Activated CD4-positive, alpha-beta memory T cell treated with anti-CD3 and anti-CD28 coated beads for 36 hours (primary cell): ENCODE measurements at regions not wholly inside any gene's neighbourhood (a gene's known extent, or its start where the extent isn't known, plus 50 kb on each side); places are given as distances from the start of the nearest gene placed in this dataset.

Source experiments
- CTCF ChIA-PET: fragments of 350-600 bp; sonication (Branson Sonifier 250); formaldehyde crosslinking; loops from one replicate; lab custom pipeline; 2021; ENCODE audit warnings: antibody characterized with exemption, inconsistent platforms; lab: Charles Lee
- POLR2A ChIA-PET: fragments of 350-600 bp; sonication (Branson Sonifier 250); formaldehyde crosslinking; loops from one replicate; lab custom pipeline; 2021; ENCODE audit warnings: antibody characterized with exemption; lab: Charles Lee
- DNase-seq: peaks from one replicate; pipeline ENCODE4 v3.0.0-alpha.2; 2020
- H3K27ac Mint-ChIP-seq: one replicate; pipeline ENCODE4 v1.8.0; 2021; ENCODE audit warnings: mixed read lengths
- H3K27me3 Mint-ChIP-seq: one replicate; pipeline ENCODE4 v1.8.0; 2021; ENCODE audit warnings: mixed read lengths
- H3K36me3 Mint-ChIP-seq: one replicate; pipeline ENCODE4 v1.8.0; 2021; ENCODE audit warnings: mixed read lengths
- H3K4me1 Mint-ChIP-seq: one replicate; pipeline ENCODE4 v1.8.0; 2021; ENCODE audit warnings: low read depth, mixed read lengths
- H3K4me3 Mint-ChIP-seq: one replicate; pipeline ENCODE4 v1.8.0; 2021; ENCODE audit warnings: mild to moderate bottlenecking, mixed read lengths
- H3K9me3 Mint-ChIP-seq: one replicate; pipeline ENCODE4 v1.8.0; 2021; ENCODE audit warnings: mixed read lengths
- intact Hi-C: fragments of 100-400 bp; cut with micrococcal nuclease; formaldehyde crosslinking; loops from one replicate; pipeline ENCODE4 v1.15.1; 2023

GRCh38 chr13:106241974-106242953 is 293.2 kb downstream of the EFNB2 start:
- intact Hi-C loops: no loop called here
- ChIA-PET POLR2A (no interaction called here), CTCF (no interaction called here)

GRCh38 chr13:106238690-106239089 is 296.8 kb downstream of the EFNB2 start:
- Mint-ChIP-seq H3K4me3 (no peak overlapping the region), H3K27ac (no peak overlapping the region), H3K9me3 (no peaks in the 10 kb centered on the region), H3K36me3 (no peaks in the 10 kb centered on the region), H3K4me1 (no peaks in the 10 kb centered on the region), H3K27me3 (no peaks in the 10 kb centered on the region)
- CTCF ChIA-PET: no interaction called here
- no peak for DNase-seq
- POLR2A ChIA-PET: no interaction called here
- intact Hi-C loops: no loop called here

More at GRCh38 chr13:106241974-106242953, 293.2 kb downstream of the EFNB2 start:
- no peak for DNase-seq
- Mint-ChIP-seq H3K9me3 (no peaks in the 10 kb centered on the region), H3K4me1 (no peaks in the 10 kb centered on the region), H3K27ac (no peak overlapping the region), H3K4me3 (no peak overlapping the region), H3K36me3 (no peaks in the 10 kb centered on the region), H3K27me3 (no peaks in the 10 kb centered on the region)

- peaks cover 4% of the 10 kb centered on the region for H3K9me3 Mint-ChIP-seq
- ChIA-PET POLR2A (no interaction called here), CTCF (no interaction called here)
These were observed 300.8 kb downstream of the EFNB2 start for GRCh38 chr13:106234636-106235035.

GRCh38 chr13:106233134-106233735 is 302.2 kb downstream of the EFNB2 start:
- POLR2A ChIA-PET: no interaction called here

More at GRCh38 chr13:106234636-106235035, 300.8 kb downstream of the EFNB2 start:
- no peak overlapping the region for H3K4me3 Mint-ChIP-seq
- no peaks in the 10 kb centered on the region for H3K36me3 Mint-ChIP-seq
- intact Hi-C loops: no loop called here
- no peak overlapping the region for H3K27ac Mint-ChIP-seq
- DNase-seq: no peak
- H3K27me3 Mint-ChIP-seq: no peaks in the 10 kb centered on the region
- H3K4me1 Mint-ChIP-seq: no peaks in the 10 kb centered on the region

GRCh38 chr13:106232681-106233080 is 302.8 kb downstream of the EFNB2 start:
- peaks cover 4% of the 10 kb centered on the region for H3K9me3 Mint-ChIP-seq
- ChIA-PET CTCF (interaction anchor here (1.0 kb wide), 1 partner anchor 9 kb away, joined by 4 read pairs; no protein-coding TSS in a partner anchor), POLR2A (no interaction called here)
- no peaks in the 10 kb centered on the region for H3K4me1 Mint-ChIP-seq
- intact Hi-C loops: no loop called here
- no peak overlapping the region for H3K4me3 Mint-ChIP-seq
- no peaks in the 10 kb centered on the region for H3K36me3 Mint-ChIP-seq
- no peaks in the 10 kb centered on the region for H3K27me3 Mint-ChIP-seq
- no peak for DNase-seq
- H3K27ac Mint-ChIP-seq: no peak overlapping the region

More at GRCh38 chr13:106233134-106233735, 302.2 kb downstream of the EFNB2 start:
- Mint-ChIP-seq H3K27ac (no peak overlapping the region), H3K9me3 (peaks cover 4% of the 10 kb centered on the region), H3K36me3 (no peaks in the 10 kb centered on the region), H3K4me3 (no peak overlapping the region), H3K4me1 (no peaks in the 10 kb centered on the region), H3K27me3 (no peaks in the 10 kb centered on the region)
- intact Hi-C loops: no loop called here
- CTCF ChIA-PET: interaction anchor here (1.0 kb wide), 1 partner anchor 9 kb away, joined by 4 read pairs; no protein-coding TSS in a partner anchor
- DNase-seq: no peak

- Mint-ChIP-seq H3K27me3 (no peaks in the 10 kb centered on the region), H3K4me1 (no peaks in the 10 kb centered on the region), H3K9me3 (peaks cover 4% of the 10 kb centered on the region), H3K36me3 (no peaks in the 10 kb centered on the region), H3K4me3 (no peak overlapping the region), H3K27ac (no peak overlapping the region)
- CTCF ChIA-PET: no interaction called here
- DNase-seq: no peak
- POLR2A ChIA-PET: no interaction called here
- intact Hi-C loops: no loop called here
These were observed 305.0 kb downstream of the EFNB2 start for GRCh38 chr13:106230450-106230849.

- Mint-ChIP-seq H3K27ac (no peak overlapping the region), H3K36me3 (no peaks in the 10 kb centered on the region), H3K9me3 (no peaks in the 10 kb centered on the region), H3K4me1 (no peaks in the 10 kb centered on the region), H3K4me3 (no peak overlapping the region), H3K27me3 (no peaks in the 10 kb centered on the region)
- intact Hi-C loops: no loop called here
- ChIA-PET POLR2A (no interaction called here), CTCF (no interaction called here)
- no peak for DNase-seq
These were observed 310.3 kb downstream of the EFNB2 start for GRCh38 chr13:106225126-106225525.

- no peaks in the 10 kb centered on the region for H3K36me3 Mint-ChIP-seq
- CTCF ChIA-PET: no interaction called here
- no peaks in the 10 kb centered on the region for H3K27me3 Mint-ChIP-seq
These were observed 315.3 kb downstream of the EFNB2 start for GRCh38 chr13:106220211-106220610.

GRCh38 chr13:106213028-106213757 is 322.3 kb downstream of the EFNB2 start:
- no peak for DNase-seq
- H3K4me3 Mint-ChIP-seq: no peak overlapping the region
- no peaks in the 10 kb centered on the region for H3K9me3 Mint-ChIP-seq
- ChIA-PET POLR2A (interaction anchor here (1.0 kb wide), 1 partner anchor 9 kb away, joined by 4 read pairs; no protein-coding TSS in a partner anchor), CTCF (no interaction called here)
- H3K36me3 Mint-ChIP-seq: no peaks in the 10 kb centered on the region
- intact Hi-C loops: no loop called here
- no peaks in the 10 kb centered on the region for H3K27me3 Mint-ChIP-seq
- no peak overlapping the region for H3K27ac Mint-ChIP-seq
- H3K4me1 Mint-ChIP-seq: no peaks in the 10 kb centered on the region

More at GRCh38 chr13:106220211-106220610, 315.3 kb downstream of the EFNB2 start:
- POLR2A ChIA-PET: no interaction called here
- intact Hi-C loops: no loop called here
- Mint-ChIP-seq H3K4me1 (no peaks in the 10 kb centered on the region), H3K4me3 (no peak overlapping the region), H3K27ac (no peak overlapping the region), H3K9me3 (no peaks in the 10 kb centered on the region)
- no peak for DNase-seq

- ChIA-PET CTCF (no interaction called here), POLR2A (interaction anchor here (1.0 kb wide), 1 partner anchor 10 kb away, joined by 4 read pairs; no protein-coding TSS in a partner anchor)
- no peak overlapping the region for H3K4me3 Mint-ChIP-seq
- no peaks in the 10 kb centered on the region for H3K9me3 Mint-ChIP-seq
- no peaks in the 10 kb centered on the region for H3K27me3 Mint-ChIP-seq
- DNase-seq: no peak
- no peak overlapping the region for H3K27ac Mint-ChIP-seq
- intact Hi-C loops: no loop called here
- H3K36me3 Mint-ChIP-seq: no peaks in the 10 kb centered on the region
- no peaks in the 10 kb centered on the region for H3K4me1 Mint-ChIP-seq
These were observed 323.0 kb downstream of the EFNB2 start for GRCh38 chr13:106212386-106213010.

GRCh38 chr13:106210324-106210723 is 325.1 kb downstream of the EFNB2 start:
- DNase-seq: no peak
- Mint-ChIP-seq H3K27me3 (no peaks in the 10 kb centered on the region), H3K4me3 (no peak overlapping the region), H3K27ac (no peak overlapping the region), H3K36me3 (no peaks in the 10 kb centered on the region), H3K4me1 (no peaks in the 10 kb centered on the region), H3K9me3 (no peaks in the 10 kb centered on the region)
- ChIA-PET CTCF (no interaction called here), POLR2A (no interaction called here)
- intact Hi-C loops: no loop called here
